ENCODE measurements at regions not wholly inside any gene's neighbourhood (a gene's known extent, or its start where the extent isn't known, plus 50 kb on each side); places are given as distances from the start of the nearest gene placed in this dataset.
"Not testable (repeated sequence)": the region's sequence is repeated elsewhere in the genome, so short reads cannot be mapped to it uniquely, and the experiment has no call there.

DNA sequence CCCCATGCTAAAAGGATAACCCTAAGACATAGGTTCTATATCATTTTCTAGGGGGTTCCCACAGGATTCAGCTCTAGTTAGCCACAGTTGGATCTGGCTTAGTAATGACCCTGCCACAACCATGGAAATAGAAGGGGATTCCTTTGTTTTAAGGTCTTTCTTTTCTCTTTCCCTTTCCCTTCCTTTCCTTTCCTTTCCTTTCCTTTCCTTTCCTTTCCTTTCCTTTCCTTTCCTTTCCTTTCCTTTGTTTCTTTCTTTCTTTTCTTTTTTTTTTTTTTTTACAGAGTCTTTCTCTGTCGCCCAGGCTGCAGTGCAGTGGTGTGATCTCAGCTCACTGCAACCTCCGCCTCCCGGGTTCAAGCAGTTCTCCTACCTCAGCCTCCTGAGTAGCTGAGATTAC lies 173.9 kb downstream of the UQCRFS1 start:
- TF ChIP-seq, protein P1, sequence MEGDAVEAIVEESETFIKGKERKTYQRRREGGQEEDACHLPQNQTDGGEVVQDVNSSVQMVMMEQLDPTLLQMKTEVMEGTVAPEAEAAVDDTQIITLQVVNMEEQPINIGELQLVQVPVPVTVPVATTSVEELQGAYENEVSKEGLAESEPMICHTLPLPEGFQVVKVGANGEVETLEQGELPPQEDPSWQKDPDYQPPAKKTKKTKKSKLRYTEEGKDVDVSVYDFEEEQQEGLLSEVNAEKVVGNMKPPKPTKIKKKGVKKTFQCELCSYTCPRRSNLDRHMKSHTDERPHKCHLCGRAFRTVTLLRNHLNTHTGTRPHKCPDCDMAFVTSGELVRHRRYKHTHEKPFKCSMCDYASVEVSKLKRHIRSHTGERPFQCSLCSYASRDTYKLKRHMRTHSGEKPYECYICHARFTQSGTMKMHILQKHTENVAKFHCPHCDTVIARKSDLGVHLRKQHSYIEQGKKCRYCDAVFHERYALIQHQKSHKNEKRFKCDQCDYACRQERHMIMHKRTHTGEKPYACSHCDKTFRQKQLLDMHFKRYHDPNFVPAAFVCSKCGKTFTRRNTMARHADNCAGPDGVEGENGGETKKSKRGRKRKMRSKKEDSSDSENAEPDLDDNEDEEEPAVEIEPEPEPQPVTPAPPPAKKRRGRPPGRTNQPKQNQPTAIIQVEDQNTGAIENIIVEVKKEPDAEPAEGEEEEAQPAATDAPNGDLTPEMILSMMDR (IDR thresholded peaks at IDR 0.05; ENCODE audit: insufficient read depth, low read length), result not testable (repeated sequence)
- TF ChIP-seq SPI1 (IDR thresholded peaks at IDR 0.05; ENCODE audit: borderline replicate concordance, low read depth); POLR2AphosphoS5 (IDR thresholded peaks at IDR 0.05; ENCODE audit: low read depth); GABPA (IDR thresholded peaks at IDR 0.05; ENCODE audit: low read depth): not testable (repeated sequence)
- TF ChIP-seq, protein P2, sequence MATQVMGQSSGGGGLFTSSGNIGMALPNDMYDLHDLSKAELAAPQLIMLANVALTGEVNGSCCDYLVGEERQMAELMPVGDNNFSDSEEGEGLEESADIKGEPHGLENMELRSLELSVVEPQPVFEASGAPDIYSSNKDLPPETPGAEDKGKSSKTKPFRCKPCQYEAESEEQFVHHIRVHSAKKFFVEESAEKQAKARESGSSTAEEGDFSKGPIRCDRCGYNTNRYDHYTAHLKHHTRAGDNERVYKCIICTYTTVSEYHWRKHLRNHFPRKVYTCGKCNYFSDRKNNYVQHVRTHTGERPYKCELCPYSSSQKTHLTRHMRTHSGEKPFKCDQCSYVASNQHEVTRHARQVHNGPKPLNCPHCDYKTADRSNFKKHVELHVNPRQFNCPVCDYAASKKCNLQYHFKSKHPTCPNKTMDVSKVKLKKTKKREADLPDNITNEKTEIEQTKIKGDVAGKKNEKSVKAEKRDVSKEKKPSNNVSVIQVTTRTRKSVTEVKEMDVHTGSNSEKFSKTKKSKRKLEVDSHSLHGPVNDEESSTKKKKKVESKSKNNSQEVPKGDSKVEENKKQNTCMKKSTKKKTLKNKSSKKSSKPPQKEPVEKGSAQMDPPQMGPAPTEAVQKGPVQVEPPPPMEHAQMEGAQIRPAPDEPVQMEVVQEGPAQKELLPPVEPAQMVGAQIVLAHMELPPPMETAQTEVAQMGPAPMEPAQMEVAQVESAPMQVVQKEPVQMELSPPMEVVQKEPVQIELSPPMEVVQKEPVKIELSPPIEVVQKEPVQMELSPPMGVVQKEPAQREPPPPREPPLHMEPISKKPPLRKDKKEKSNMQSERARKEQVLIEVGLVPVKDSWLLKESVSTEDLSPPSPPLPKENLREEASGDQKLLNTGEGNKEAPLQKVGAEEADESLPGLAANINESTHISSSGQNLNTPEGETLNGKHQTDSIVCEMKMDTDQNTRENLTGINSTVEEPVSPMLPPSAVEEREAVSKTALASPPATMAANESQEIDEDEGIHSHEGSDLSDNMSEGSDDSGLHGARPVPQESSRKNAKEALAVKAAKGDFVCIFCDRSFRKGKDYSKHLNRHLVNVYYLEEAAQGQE (IDR thresholded peaks at IDR 0.05; ENCODE audit: insufficient replicate concordance, low read depth), result not testable (repeated sequence)
